Ammon's horn (tissue), 1 donor: ENCODE measurements at regions not wholly inside any gene's neighbourhood (a gene's known extent, or its start where the extent isn't known, plus 50 kb on each side); places are given as distances from the start of the nearest gene placed in this dataset.
"Not testable (repeated sequence)": the region's sequence is repeated elsewhere in the genome, so short reads cannot be mapped to it uniquely, and the experiment has no call there.

Experiments used
- DNase-seq: peaks from one replicate; pipeline ENCODE4 v3.0.0-alpha.2; 2016; ENCODE audit warnings: low spot score

DNA sequence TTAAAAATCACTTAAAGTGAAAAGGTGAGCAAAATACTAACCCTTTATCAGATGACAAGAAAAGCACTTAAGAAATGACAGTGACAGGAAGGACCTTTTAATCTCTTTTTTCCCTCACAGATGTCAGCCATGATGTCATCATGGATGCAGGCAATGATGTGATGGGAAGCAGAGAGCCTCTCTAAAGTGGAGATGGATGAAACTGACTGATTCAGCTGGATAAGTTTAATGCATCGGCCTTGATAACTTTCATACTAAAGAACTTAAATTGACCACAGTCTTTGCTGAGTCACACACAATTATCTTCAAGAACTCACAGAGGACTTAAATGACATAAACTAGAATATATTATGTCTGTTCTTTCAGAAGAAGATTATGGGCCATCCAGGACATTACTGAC lies 153.2 kb upstream of the FGF10 start:
- DNase-seq = no peak

DNA sequence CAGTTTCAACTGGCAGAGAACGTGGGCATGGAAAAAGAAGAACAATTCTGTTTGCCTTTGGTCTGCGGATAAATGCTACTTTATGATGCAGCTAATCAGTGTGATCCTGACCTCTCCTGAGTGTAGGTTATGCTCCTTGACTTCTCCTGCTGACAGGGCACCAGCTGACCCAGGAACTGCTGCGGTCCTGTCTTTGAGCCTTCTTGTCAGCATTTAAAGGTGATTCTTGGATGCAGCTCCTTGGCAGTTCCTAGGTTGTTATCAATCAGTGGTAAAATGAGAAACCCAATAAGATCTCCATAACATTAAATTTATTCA lies 150.3 kb upstream of the FGF10 start:
- DNase-seq = no peak

- no peak for DNase-seq
These were observed 149.8 kb upstream of the FGF10 start for GRCh38 chr5:44538797-44539601.

GRCh38 chr5:44536650-44537260 lies 147.5 kb upstream of the FGF10 start:
- peak; percentile 35 for DNase-seq

- no peak for DNase-seq
These were observed 146.4 kb upstream of the FGF10 start for GRCh38 chr5:44535621-44536020.

DNA sequence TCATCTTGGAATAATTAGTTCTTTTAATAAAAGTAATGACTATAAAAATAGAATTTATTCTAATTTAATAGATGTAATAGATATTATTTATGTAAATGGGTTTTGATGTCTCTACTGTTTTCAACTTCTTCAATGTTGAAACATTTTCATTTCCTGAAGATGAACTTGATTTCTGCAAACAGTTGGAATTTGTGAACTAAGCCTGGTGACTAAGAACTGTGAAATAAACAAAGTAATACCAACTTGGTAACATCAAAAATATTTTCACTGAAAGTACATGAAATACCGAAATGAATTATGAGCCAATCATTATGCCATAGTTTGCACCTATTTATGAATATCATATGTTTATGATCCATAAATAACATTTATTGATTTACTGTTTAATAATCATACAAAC lies 143.8 kb upstream of the FGF10 start:
- DNase-seq = no peak

GRCh38 chr5:44531756-44532155 lies 142.5 kb upstream of the FGF10 start:
- not testable (repeated sequence) for DNase-seq

- not testable (repeated sequence) for DNase-seq
These were observed 141.6 kb upstream of the FGF10 start for GRCh38 chr5:44530783-44531182.

DNA sequence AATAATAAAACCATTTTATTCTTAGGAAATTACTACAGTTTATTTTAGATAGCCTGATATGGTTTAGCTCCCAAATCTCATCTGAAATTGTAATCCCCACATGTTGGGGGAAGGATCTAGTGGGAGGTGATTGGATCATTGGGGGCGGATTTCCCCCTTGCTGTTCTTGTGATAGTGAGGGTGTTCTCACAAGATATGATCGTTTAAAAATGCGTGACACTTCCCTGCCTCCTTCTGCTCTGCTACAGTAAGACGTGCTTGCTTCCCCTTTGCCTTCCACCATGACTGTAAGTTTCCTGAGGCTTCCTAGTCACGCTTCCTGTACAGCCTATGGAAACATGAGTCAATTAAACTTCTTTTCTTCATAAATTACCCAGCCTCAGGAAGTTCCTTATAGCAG lies 122.4 kb upstream of the FGF10 start:
- DNase-seq = no peak

DNA sequence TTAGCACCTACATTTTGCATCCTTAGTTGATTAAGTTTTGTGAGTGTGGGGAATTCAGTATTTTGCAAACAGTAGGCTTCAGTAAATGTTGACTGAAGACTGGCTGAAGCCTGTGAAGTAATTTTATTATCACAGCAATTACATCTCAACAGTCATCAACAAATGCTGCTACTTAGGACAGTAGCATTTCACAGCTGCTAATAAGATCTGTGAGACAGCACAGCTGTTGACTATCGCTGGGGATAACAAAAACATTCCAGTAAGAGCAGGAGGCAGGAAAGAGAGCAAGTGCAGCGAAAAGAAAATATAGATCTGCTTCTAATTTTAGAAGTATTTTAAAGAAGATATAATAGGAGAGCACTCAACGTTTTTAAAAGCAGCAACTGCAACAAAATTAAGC lies 117.3 kb upstream of the FGF10 start:
- DNase-seq = no peak

- no peak for DNase-seq
These were observed 110.2 kb upstream of the FGF10 start for GRCh38 chr5:44499381-44499780.

DNA sequence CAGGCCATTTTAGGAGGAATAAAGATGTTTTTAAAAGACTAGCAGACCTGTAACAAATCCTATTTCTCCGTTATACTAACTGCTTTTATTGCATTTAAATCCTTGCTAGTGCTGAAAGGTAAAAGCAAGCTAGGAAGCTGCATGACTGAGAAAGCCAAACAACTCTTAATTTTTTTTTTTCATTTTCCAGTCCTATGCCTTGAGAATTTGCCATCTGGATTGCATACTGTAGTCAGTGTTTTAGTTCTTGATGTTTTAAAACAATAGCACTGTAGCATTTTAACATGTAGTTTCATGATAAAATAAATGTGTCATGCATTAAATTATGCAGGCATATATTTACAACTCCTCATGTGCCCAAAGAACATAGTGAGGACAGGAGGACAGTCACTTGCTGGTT lies 108.4 kb upstream of the FGF10 start:
- DNase-seq = no peak

- DNase-seq = no peak
These were observed 106.1 kb upstream of the FGF10 start for GRCh38 chr5:44495280-44495679.

GRCh38 chr5:44489759-44490158 lies 100.5 kb upstream of the FGF10 start:
- no peak for DNase-seq

DNA sequence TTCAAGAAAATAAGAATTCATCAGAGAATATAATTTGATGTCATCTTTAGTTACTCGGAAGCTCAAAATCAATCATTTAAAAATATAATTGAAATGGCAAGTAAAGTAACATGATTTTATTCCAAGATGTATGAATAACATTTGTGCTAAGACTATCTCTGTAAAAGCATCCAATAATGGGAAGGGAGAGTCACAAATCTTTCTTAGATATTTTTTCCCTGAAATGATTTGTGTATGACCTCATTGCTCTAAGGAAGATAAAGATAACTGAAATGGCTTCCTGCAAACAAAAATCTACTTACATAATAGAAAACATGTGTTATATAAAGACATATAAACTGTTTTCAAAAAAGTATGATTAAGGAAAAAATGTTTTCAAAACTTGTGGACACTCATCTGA lies 97.4 kb upstream of the FGF10 start:
- no peak for DNase-seq

GRCh38 chr5:44454002-44454401 lies 64.8 kb upstream of the FGF10 start:
- no peak for DNase-seq

DNA sequence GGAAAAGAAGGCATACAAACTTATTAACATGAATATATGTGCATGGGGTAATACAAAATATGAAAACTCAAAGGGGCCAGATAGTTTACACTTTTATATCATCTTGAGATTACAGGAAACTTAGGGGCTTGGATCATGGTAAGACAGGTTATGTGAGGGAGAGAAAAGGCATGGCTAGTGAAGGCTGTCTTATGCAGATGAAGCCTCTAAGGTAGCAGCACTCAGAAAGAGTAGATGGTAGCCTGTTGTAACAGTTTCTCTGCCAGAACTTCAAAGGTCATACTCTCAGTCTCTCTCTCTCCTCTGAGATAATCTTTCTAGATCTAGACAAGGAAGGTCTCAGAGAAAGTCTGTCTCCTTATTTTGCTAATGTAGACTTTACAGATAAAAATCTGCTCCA lies 57.2 kb upstream of the FGF10 start:
- no peak for DNase-seq

- no peak for DNase-seq
These were observed 54.0 kb upstream of the FGF10 start for GRCh38 chr5:44443172-44443571.

DNA sequence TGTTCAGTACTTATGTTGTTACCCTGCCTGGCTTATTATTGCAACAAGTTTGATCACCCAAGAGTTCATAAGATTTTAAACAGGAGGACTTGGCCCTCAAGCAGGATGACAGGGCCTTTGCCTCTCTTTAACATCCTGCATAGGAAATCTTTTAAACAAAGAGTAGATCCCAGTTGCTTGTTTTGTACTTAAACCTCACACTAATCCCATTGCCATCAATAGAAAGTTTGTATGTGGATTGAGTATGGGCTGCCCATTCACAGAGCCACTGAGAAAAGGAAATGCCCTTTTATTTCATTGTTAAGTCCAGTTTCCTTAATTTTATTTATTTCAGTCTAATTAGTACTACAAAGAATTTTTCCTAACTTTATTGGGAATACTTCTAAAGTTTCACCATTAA lies 52.2 kb upstream of the FGF10 start:
- DNase-seq = no peak

DNA sequence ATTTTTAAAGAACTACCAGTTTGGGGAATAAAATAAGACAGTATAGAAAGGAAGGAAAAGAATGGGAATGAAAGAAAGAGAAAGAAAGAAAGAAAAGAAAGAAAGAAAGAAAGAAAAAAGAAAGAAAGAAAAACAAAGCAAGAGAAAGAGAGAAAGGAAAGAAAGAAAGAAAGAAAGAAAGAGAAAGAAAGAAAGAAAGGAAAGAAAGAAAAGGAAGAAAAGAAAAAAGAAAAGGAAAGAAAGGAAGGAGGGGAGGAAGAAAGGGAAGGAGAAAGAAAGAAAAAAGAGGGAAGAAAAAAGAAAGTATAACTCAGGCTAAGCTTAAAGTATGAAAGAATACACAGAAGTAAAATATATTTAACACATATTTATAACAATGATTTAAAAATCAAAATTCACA lies 51.0 kb upstream of the FGF10 start:
- DNase-seq = no peak
